Osteocyte (in vitro differentiated cells): ENCODE measurements at regions not wholly inside any gene's neighbourhood (a gene's known extent, or its start where the extent isn't known, plus 50 kb on each side); places are given as distances from the start of the nearest gene placed in this dataset.
"Not testable (repeated sequence)": the region's sequence is repeated elsewhere in the genome, so short reads cannot be mapped to it uniquely, and the experiment has no call there.

Experiments used
- DNase-seq: peaks from one replicate; pipeline ENCODE4 v3.0.0; 2021; ENCODE audit warnings: mixed read lengths; ENCODE audit not compliant: unreplicated experiment; ENCODE audit errors: extremely low spot score
- H3K27ac Mint-ChIP-seq: one replicate; pipeline ENCODE4 v1.8.0; 2021; ENCODE audit warnings: mild to moderate bottlenecking, mixed read lengths; ENCODE audit not compliant: unreplicated experiment
- H3K27me3 Mint-ChIP-seq: one replicate; pipeline ENCODE4 v1.8.0; 2021; ENCODE audit warnings: mixed read lengths; ENCODE audit not compliant: unreplicated experiment
- H3K36me3 Mint-ChIP-seq: one replicate; pipeline ENCODE4 v1.8.0; 2021; ENCODE audit warnings: mixed read lengths; ENCODE audit not compliant: unreplicated experiment
- H3K4me1 Mint-ChIP-seq: one replicate; pipeline ENCODE4 v1.8.0; 2021; ENCODE audit warnings: mixed read lengths; ENCODE audit not compliant: unreplicated experiment
- H3K4me3 Mint-ChIP-seq: one replicate; pipeline ENCODE4 v1.8.0; 2021; ENCODE audit warnings: mild to moderate bottlenecking, moderate library complexity, mixed read lengths; ENCODE audit not compliant: unreplicated experiment
- H3K9me3 Mint-ChIP-seq: one replicate; pipeline ENCODE4 v1.8.0; 2021; ENCODE audit warnings: mixed read lengths; ENCODE audit not compliant: unreplicated experiment
- CTCF ChIP-seq: fragments of 200-600 bp; sonication (generic); IDR thresholded peaks from 2 replicates; pipeline ENCODE4 v1.5.0; 2021; ENCODE audit warnings: antibody characterized with exemption, mild to moderate bottlenecking, moderate library complexity

- peaks cover 42% of the 10 kb centered on the region for H3K4me1 Mint-ChIP-seq
- no peak for DNase-seq
- no peaks in the 10 kb centered on the region for H3K27me3 Mint-ChIP-seq
- TF ChIP-seq CTCF: no peak
- H3K36me3 Mint-ChIP-seq: no peaks in the 10 kb centered on the region
- no peak overlapping the region for H3K4me3 Mint-ChIP-seq
- no peaks in the 10 kb centered on the region for H3K9me3 Mint-ChIP-seq
- H3K27ac Mint-ChIP-seq: peak overlapping the region; percentile 19
Observed at GRCh38 chr5:143634689-143635088, 177.3 kb upstream of the HMHB1 start.

GRCh38 chr5:143629871-143630659 lies 181.9 kb upstream of the HMHB1 start:
- H3K4me3 Mint-ChIP-seq: no peak overlapping the region
- peaks cover 11% of the 10 kb centered on the region for H3K4me1 Mint-ChIP-seq

GRCh38 chr5:143625048-143625447 lies 186.9 kb upstream of the HMHB1 start:
- not testable (repeated sequence) for H3K27me3 Mint-ChIP-seq, DNase-seq, H3K4me3 Mint-ChIP-seq, H3K9me3 Mint-ChIP-seq, H3K36me3 Mint-ChIP-seq, H3K27ac Mint-ChIP-seq
- peaks cover 12% of the 10 kb centered on the region for H3K4me1 Mint-ChIP-seq

More at GRCh38 chr5:143629871-143630659, 181.9 kb upstream of the HMHB1 start:
- TF ChIP-seq CTCF: no peak
- DNase-seq: no peak
- no peak overlapping the region for H3K27ac Mint-ChIP-seq
- no peaks in the 10 kb centered on the region for H3K27me3 Mint-ChIP-seq
- H3K9me3 Mint-ChIP-seq: no peaks in the 10 kb centered on the region
- H3K36me3 Mint-ChIP-seq: no peaks in the 10 kb centered on the region

GRCh38 chr5:143624465-143624864 lies 187.5 kb upstream of the HMHB1 start:
- no peak for TF ChIP-seq CTCF
- H3K36me3 Mint-ChIP-seq: no peaks in the 10 kb centered on the region
- H3K4me3 Mint-ChIP-seq: no peak overlapping the region
- H3K27me3 Mint-ChIP-seq: no peaks in the 10 kb centered on the region
- peaks cover 7% of the 10 kb centered on the region for H3K4me1 Mint-ChIP-seq
- H3K9me3 Mint-ChIP-seq: no peaks in the 10 kb centered on the region
- H3K27ac Mint-ChIP-seq: no peak overlapping the region
- no peak for DNase-seq

GRCh38 chr5:143619040-143619439 lies 192.9 kb upstream of the HMHB1 start:
- Mint-ChIP-seq H3K27ac (no peak overlapping the region), H3K4me1 (no peaks in the 10 kb centered on the region), H3K4me3 (no peak overlapping the region), H3K36me3 (no peaks in the 10 kb centered on the region), H3K27me3 (no peaks in the 10 kb centered on the region), H3K9me3 (no peaks in the 10 kb centered on the region)
- DNase-seq: no peak
- no peak for TF ChIP-seq CTCF
